GM12873 (cell line): ENCODE measurements at regions not wholly inside any gene's neighbourhood (a gene's known extent, or its start where the extent isn't known, plus 50 kb on each side); places are given as distances from the start of the nearest gene placed in this dataset.

Source experiments
- CTCF ChIP-seq: IDR thresholded peaks from 2 replicates; pipeline ENCODE4 v1.5.1; 2012; ENCODE audit warnings: low read depth, mild to moderate bottlenecking, moderate library complexity, low read length, control low read depth; ENCODE audit not compliant: insufficient read depth; ENCODE audit errors: missing control alignments

- TF ChIP-seq CTCF: no peak
Measured at GRCh38 chr3:174403831-174404230, 455.3 kb upstream of the NAALADL2 start.

GRCh38 chr3:174408310-174408709 lies 450.8 kb upstream of the NAALADL2 start:
- no peak for TF ChIP-seq CTCF

GRCh38 chr3:174409086-174409743 lies 449.9 kb upstream of the NAALADL2 start:
- no peak for TF ChIP-seq CTCF

- no peak for TF ChIP-seq CTCF
Measured at GRCh38 chr3:174413062-174413912, 445.8 kb upstream of the NAALADL2 start.

GRCh38 chr3:174414902-174415301 lies 444.2 kb upstream of the NAALADL2 start:
- TF ChIP-seq CTCF: no peak

GRCh38 chr3:174417573-174417972 lies 441.6 kb upstream of the NAALADL2 start:
- no peak for TF ChIP-seq CTCF

GRCh38 chr3:174419216-174419615 lies 439.9 kb upstream of the NAALADL2 start:
- TF ChIP-seq CTCF: no peak
